ENCODE measurements at regions not wholly inside any gene's neighbourhood (a gene's known extent, or its start where the extent isn't known, plus 50 kb on each side); places are given as distances from the start of the nearest gene placed in this dataset.

GRCh38 chr5:40412771-40413170 lies 266.9 kb upstream of the PTGER4 start:
- no peak for DNase-seq

DNA sequence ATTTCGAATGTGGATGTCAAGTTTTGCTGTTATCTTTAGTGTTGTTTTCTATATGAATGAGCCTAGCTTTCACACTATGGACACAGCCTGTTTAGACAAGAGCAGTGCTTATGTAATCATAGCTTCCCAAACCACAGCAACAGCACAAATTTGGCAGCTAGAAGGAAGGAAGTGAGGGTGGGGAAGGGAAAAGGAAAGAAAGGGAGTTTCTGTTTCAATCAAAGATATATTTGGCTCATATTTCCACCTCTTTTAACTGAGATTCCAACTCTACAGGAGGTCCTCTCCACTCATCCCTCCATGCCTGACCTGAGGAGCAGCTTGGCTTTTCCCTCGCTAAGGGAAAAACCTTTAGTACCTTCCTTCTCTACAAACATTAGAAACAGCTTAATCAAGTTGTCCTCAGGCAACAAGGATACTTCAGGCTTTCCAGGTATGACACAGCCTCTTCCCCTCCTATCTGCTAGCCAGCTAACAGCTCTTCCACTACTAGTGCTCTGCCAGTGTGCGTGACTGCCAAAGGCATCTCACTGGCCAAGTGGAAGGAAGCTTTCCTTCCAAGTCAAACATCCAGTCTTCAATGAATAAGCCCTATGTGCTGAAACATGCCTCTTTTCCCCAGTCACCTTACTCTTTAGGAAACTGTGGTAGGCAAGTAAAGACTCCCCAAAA lies 268.6 kb upstream of the PTGER4 start:
- peak; percentile 63 for DNase-seq

- DNase-seq, result peak; percentile 69
Observed at GRCh38 chr5:40410231-40410861, 269.4 kb upstream of the PTGER4 start.

DNA sequence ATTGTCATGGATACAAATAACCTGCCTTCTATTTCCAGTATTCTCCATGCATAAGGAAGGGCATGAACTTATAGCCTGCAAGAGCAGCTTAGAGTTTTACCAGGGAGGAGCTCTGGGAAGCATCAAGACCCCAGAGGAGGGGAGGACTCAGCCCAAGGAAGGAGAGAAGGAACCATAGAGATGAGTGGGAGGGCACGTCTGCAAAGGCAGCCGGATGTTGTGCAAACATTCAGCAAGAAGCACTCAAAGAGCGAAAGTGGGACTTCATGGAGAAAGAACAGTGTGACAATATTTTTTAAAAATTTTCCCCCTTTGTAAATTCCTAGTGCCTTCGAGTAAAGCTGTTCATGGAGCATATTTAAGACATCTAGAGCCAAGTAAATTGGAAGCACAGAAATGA lies 270.1 kb upstream of the PTGER4 start:
- peak; percentile 26 for DNase-seq

- DNase-seq, result peak; percentile 34
Observed at GRCh38 chr5:40406741-40407211, 272.9 kb upstream of the PTGER4 start.

- no peak for DNase-seq
Observed at GRCh38 chr5:40405996-40406740, 273.5 kb upstream of the PTGER4 start.

DNA sequence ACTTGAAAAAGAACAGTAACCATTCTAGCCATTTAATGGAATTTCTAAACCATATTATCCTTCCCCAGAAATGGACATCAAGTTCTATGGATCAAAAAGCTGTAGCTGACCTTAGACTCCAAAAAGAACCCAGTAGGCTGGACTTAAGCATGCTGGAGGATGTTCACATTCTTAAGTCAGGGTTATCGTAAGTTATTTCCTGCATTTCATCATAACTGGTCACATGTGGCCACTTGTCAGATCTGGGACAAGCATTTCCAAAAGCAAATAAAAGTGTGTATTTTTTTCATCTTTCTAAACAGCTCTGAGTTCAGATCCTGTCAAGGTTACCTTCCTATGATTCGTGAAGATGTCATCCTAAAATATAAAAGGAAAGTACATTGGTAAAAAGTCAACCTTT lies 274.5 kb upstream of the PTGER4 start:
- peak; percentile 49 for DNase-seq

- DNase-seq, result peak; percentile 72
Observed at GRCh38 chr5:40404613-40405012, 275.1 kb upstream of the PTGER4 start.

DNA sequence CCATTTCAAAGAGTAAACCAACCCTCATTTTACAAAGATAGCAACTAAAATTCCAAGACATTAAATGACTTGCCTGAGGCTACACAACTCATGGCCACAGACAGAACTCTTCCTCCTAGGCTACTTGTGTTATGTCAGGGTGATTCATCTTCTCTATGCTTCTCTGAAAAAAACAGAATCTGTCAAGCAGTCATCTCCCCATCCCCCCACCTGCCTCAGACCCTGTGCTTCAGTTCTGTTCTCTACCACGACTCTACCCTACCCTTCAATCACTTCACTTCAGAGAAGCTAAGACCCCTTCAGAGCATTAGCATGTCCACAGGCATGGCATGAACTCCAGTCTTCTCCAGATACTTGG lies 277.7 kb upstream of the PTGER4 start:
- peak; percentile 51 for DNase-seq

GRCh38 chr5:40401284-40402006 lies 278.3 kb upstream of the PTGER4 start:
- no peak for DNase-seq

DNA sequence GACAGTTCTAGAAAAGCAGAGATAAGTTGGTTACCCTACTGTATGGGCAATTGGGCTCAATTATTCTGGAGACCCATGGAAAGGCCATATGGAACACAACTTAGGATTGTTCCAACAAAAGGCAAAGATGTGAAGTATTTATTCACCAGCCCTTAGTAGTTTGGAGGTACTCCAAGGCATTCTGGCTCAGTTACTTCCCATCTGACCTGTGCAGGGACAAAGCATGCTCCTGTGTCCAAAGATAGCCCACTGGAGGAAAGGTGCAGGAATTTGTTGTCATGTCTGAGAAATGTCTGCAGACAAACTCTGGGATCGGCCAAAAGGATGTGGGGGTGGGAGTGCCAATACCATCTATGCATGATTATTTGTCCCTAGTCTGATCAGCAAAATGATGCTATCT lies 279.5 kb upstream of the PTGER4 start:
- DNase-seq, result no peak

- DNase-seq, result no peak
Observed at GRCh38 chr5:40399349-40399748, 280.4 kb upstream of the PTGER4 start.

DNA sequence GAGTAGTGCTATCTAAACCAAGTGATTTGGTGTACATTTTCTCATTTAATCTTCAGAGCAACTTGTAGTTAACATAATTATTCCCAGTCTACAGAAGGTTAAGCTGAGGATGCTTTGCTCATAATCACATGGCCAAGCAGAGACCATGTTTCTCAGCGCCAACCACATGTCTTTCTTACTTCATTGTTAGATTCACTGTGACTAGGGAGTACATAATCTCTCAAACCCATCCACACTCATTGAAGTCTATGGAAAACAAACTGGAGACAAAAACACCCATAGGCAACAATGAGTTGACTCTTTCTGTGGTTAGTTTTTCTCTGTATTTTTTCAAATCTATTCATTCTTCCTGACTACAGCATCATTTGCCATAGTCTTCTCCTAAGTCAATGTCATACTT lies 281.7 kb upstream of the PTGER4 start:
- no peak for DNase-seq

- DNase-seq, result no peak
Observed at GRCh38 chr5:40397091-40397490, 282.6 kb upstream of the PTGER4 start.

- no peak for DNase-seq
Observed at GRCh38 chr5:40396317-40396716, 283.4 kb upstream of the PTGER4 start.

DNA sequence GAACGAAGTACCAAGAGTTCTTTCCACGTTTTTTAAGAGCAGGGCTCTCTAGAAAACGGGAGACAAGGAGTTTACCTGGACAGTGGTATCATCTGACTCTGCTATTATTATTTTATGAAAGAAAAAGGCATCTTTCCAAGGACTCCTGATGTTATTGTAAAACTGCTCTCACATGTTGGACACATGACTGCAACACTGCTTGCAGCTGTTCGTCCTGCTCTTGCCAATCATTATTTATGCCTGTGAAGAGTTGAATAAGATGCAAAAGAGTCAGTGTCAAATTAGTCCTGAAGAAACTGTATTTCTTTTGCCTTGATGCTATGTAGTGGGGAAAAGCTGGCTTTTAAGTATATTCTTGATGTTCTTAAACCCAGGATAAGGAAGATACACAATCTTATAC lies 284.5 kb upstream of the PTGER4 start:
- no peak for DNase-seq

DNA sequence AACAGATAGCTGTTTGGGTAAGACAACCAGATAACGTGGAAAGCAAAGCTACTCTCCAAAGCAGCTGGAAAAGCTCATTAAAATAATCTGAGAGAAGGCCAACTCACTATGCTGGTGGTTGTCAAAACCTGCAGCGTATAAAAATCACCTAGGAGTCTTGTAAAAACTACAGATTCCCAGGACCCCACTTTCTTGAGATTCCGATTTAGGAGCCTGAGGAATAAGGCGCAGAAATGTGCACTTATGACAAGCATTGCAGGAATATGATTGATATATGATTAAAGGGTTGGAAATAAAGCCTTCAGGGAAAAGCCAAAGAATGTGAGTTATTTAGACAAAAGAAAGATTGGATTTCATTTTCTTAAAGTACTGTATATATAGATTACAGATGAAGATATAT lies 285.0 kb upstream of the PTGER4 start:
- no peak for DNase-seq

DNA sequence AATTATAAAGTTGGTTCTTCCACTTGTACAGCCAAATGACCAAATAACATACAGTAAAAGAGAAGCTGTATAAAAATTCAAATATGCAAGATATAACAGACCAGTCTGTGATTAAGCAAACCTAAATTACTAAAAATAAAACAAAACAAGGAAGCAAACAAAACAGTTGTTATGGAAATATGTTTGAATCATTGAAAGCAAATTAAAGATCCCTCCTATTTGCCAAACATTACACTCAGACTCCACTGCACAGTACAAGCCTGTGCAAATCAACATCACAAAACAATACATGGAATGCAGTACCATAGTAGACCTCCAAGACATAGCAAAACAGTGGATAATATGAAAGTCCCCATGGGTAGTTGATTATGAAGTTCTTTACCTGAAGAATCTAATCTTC lies 288.1 kb upstream of the PTGER4 start:
- DNase-seq, result no peak

GRCh38 chr5:40390281-40391149 lies 289.2 kb upstream of the PTGER4 start:
- no peak for DNase-seq

GRCh38 chr5:40389591-40389990 lies 290.1 kb upstream of the PTGER4 start:
- no peak for DNase-seq

GRCh38 chr5:40386289-40386688 lies 293.4 kb upstream of the PTGER4 start:
- peak; percentile 27 for DNase-seq

- no peak for DNase-seq
Observed at GRCh38 chr5:40385544-40385943, 294.2 kb upstream of the PTGER4 start.

Measured in OCI-M1 (cell line).